ENCODE measurements at regions not wholly inside any gene's neighbourhood (a gene's known extent, or its start where the extent isn't known, plus 50 kb on each side); places are given as distances from the start of the nearest gene placed in this dataset.

DNA sequence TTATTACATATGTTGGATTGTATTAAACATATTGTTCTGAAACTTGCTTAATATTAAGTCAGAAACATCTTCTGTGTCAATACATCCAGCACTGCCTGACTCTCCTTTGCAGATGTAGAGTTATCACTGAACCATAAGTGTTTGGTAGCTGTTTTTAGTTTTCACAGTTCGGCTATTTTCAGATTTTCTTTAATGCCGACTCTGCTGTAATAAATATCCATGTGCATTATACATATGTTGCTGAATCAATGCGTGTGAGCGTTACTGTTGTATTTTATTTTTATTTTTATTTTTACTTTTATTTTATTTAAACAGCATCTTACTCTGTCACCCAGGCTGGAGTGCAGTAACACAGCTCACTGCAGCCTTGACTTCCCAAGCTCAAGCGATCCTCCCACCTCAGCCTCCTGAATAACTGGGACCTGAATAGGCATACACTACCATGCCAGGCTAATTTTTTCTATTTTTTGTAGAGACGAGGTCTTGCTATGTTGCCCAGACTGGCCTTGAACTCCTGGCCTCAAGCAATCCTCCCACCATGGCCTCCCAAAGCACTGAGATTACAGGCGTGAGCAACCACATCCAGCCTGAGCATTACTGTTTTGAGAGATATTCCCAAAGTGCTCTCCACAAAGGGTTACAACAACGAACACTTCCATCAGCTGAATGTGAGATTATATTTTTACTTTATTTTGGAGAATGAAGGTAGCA, 50.7 kb upstream of the NOCT start:
- no peak for DNase-seq

DNA sequence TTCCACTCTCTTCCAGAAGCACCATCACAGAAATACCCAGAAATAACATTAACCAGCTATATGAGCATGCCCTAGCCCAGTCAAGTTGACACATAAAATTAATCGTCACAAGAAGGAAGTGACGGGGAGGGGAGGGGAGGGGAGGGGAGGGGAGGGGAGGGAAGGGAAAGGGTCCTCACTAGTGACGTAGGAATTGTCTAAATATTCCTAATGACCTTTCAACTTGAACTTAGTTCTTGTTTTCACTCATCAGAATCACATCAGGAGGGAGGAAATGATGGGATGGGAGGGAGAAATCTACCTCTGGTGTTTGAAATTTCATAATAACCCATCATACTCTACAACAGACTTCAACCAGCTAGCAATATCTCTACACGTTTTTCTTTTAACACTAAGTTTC, 52.2 kb upstream of the NOCT start:
- DNase-seq = no peak

DNA sequence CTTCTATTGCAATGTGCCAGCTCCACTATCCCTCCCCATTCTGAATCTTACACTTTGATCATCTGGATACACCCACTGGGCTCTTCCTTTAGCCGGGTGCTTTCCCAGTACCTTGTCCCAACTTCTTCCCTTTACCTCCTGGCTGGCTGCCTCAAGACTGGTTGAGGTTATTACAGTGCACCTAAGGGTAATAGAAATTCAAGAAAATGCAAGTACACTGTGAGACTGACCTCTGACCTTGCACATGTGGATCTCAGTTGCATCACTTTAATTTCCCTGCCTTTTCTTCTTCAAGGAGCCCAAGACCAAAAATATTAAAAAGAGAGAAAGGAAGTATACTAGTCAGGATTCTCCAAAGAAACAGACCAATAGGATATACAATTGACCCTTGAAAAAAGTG, 53.9 kb upstream of the NOCT start:
- DNase-seq = no peak

DNA sequence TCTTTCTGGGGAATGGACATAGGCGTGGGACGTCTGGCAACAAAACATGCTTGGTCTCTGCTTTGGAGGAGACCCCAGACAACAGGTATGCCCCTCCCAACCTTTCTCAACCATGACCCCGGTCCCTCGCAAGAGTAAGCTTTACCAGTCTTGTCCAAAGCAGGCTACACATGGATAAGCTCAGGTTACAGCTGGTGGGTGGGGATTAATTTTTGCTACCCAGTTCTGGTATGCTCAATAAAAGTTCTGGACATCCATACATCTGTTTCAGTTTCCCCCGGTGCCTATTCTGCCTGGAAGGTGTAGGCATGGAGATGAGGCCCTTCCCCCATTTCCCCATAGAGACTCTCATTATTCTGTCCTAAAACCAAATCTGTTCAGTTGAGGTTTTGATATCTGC, 54.5 kb upstream of the NOCT start:
- no peak for DNase-seq

DNA sequence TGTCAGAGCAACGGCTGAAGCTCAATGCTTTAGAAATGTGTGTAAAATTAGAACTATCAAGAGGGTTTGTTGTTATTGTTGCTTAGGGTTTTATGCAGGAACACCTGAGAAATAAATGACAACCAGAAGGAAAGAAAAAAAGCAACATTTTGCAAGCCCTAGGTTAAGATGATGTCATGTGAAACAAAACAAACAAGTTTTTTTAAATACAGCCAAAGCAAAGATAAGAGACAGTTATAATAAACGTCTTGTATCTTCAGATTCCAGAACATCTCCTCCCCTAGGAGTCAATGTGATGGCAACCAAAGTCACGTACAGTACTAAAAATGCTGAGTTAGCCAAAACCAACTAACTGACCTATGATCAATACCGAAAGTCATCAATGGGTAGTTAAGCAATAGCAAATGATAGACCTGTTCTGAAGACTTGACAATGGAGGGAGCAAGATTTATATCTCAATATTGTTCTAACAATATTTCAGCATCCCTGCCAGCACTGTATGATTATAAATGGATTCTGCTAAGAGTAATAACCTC, 55.3 kb upstream of the NOCT start:
- no peak for DNase-seq

DNA sequence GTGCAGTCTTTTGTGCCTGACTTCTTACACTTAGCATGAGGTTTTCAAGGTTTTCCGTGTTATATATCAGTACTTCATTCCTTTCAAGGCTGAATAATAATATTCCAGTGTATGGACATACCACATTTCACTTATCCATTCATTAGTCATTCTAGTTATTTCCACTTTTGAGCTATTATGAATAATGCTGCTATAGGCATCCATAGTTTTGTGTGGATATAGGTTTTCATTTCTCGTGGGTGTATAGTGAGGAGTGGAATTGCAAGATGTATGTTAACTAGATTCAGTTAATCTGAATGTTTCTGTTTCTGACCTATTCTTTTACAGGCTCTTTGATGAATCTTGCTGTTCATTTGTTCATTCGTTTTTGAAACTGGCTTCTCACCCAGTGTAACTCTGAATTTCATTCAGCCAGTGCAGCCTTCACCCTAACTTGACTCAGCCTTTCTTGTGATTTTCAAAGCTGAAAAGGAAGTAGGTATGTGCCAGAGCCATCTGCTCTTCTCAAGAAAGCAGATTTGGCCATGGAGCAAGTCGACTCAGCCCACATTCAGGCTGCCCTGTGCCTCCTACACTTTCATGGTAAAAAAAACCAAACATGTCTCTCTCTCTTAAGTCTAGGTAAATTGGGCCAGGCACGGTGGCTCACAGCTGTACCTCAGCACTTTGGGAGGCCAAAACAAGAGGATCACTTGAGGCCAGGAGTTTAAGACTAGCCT, 56.3 kb upstream of the NOCT start:
- DNase-seq = no peak

DNA sequence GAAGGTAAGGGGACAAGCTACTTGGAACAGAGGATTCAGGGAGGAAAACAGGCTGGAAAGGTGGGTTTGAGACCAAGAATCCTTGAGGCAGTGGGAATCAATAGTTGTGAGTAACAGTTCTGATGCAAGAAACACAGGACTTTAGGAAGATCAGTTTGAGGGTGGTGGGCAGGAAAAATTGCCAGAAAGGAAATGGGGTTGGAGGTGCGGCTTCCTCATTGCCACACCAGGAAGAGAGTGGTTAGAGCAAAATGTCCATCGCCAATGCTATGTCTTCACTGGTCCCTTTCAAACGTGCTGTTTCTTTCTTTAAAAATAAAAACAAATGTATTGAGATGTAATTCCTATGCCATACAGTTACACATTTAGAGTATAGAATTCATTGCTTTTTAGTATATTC, 57.1 kb upstream of the NOCT start:
- no peak for DNase-seq

DNA sequence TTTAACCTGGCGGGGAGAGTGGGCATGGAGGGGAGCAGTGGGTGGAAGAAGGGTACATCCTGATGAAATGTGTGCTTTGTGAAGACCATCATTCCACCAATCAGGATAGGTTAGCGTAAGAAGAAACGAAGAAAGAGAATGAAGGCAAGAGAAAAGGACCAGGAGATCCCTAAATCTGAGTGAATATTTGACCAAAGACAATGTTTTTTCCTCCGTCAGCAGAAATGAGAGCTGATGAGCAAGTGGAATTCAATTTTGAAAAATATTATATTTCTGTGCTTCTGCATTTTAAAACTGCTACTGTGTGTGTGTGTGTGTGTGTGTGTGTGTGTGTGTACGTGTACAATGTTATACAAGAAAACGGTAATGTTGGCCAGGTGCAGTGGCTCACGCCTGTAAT, 58.3 kb upstream of the NOCT start:
- no peak for DNase-seq

DNA sequence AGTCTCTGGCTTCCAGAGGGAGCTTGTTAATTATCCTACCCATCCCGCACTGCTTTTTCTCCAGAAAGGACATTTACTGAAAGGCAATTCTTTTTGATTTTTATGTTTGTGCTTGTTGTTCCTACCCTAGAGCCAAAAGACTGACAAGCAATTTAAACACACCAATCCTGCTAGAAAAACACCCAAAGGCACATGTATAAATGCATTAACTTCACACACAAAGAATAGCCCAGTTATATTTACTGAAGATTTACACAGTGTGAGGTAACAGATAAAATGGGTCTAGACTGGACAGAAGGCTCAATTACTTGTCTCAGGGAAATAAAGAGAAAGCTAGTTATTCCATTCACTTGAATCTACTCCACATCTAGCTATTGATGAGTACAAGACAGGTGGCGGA, 61.2 kb upstream of the NOCT start:
- DNase-seq = no peak

DNA sequence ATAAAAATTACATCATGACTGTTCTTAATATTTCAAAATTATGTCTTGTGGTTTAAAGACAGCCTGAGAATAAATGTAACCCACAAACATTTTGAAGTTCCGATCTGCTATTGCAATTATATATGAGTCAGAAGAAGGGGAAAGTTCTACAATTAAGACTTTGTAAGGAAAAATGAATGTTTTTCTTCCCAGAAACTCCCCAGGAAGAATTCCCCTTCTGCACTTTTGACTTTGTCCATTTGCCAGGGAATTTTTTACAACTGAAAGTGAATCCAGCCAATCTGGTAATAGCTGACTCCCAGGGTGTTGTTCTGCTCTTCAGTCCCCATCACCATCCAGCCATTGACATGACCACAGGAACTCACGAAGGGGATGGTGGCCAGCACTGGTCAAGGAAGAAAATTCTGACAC, 61.6 kb upstream of the NOCT start:
- no peak for DNase-seq

DNA sequence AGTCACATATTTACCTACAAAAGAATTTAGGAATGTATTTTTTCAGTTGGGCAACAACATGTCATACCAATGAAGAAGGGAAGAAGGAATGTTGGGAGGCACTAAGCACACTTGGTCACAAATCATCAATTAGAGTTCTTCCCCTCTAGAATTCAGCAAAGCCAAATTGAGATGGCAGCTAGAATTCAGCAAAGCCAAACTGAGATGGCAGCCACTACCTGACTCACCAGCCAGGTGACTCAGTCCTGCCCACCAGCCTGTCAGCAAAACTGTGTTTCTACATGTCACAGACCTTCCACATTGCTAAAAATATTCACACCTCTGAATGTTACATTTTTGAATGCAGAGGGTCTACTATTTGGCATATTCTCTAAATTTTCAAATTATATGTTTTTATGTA, 63.2 kb upstream of the NOCT start:
- DNase-seq = no peak

DNA sequence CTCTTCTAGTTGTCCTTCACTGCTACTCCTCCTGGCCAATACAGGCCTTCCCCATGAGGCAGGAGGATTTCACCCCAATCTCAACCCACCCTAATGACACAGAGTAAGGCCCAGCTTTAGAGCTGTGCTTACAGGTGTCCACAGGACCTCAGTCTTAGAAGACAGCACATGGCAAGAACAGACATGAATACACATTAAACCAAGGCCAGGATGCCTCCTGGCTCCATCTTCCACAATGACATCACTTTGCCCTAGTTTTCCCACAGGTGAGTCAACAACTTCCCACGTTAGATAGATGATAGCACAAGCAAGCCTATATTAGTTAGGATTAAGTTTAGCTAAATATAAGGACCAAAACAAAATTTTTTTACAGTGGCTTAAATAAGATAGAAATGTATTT, 63.8 kb upstream of the NOCT start:
- no peak for DNase-seq

DNA sequence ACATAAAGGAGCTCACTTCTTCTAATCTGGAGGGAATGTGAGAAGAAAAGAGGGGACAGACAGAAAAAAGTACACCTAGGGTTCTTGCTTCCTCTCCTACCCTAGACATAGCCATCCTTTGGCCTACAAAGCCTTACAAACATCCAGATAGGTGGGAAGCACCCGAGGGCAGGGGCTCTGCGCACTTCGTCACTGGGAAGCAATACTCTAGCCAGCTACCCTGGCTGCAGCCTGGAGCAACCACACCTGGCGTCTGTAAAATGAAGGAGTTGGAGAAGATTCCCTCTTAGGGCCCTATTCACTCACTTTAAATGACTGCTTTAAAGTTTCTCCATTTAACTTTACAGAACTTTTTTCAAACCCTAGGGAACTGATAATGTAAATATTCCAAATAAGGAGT, 65.7 kb upstream of the NOCT start:
- DNase-seq = no peak

DNA sequence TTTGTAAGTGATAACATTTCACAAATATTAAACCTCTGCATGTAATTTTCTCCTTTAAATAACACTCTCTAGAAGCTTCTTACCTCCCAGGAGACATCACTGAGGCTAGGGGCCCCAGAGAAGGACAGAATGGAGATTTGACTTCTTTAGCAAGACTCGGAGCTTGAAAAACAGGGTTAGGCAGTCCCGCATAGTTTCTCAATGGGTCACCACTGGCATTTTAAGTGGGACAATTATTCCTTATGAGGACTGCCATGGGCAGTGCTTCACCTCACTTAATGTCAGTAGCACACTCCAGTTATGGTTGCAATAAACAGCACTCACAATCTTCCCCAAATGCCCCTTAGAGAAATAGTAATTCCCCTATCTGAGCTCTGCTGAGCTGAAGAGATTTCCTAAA, 66.7 kb upstream of the NOCT start:
- no peak for DNase-seq

DNA sequence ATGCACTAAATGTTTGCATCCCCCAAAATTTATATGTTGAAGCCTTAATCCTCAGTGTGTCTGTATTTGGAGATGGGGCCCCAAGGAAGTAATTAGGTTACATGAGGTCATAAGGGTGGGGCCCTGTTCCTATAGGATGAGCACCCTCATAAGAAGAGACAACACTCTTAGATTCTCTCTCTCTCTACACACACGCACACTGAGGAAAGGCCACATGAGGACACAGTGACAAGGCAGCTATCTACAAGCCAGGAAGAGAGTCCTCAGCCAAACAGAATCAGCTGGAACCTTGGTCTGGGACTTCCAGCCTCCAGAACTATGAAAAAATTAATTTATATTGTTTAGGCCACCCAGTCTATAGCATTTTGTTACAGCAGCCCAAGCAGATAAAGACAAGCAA, 69.3 kb upstream of the NOCT start:
- DNase-seq = no peak

DNA sequence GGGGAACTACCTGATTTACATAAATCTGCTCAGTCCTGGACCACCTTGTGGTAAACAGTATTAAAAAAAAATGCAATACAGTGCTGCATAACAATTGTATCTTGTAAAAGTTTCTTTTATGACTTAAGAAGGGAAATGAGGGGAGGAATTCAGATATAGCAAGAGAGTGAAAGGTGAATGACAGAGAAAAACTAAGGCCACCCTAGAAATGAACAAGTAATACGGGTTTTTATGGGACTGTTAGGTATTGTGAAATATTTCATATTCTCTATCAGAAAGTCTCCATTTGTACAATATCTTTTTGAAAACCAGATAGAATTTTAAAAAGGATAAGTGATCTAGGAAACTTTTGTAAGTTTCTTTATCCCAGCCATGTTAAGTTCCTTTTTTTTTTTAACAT, 69.7 kb upstream of the NOCT start:
- no peak for DNase-seq

DNA sequence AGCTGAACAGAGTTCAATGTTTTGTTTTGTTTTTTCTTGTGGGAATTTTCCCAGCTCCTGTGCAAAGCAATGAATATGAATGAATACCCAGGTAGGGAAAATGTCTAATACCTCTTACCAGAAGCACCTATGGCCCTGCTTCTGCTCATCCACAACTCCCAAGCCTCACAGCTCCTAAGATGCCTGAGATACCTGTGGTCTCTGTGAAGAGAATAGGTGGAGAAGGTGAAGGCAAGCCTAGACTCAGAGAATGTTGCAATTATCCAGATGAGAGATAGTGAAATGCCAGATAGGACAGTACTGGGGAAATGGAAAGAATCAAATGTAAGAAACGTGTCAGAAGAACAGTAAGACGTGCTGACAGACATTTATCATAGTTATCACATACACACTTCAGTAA, 70.2 kb upstream of the NOCT start:
- no peak for DNase-seq

DNA sequence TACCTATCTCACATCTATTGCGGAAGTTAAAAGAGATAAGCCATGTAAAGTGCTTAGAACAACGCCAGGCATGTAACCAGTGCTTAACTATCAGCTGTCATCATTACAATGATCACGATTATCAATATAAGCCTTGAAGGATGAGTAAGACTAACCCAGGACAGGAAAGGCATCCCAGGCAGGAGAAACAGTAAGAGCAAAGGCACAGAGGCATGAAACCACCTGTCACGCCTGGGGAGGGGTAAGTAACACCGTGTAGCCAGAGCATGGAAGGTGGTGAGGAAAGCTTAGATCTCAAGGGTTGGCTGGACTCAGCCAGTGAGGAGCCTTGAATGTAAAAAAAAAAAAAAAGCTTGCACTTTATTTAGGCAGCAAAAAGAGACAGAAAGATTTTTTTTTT, 71.7 kb upstream of the NOCT start:
- DNase-seq = no peak

DNA sequence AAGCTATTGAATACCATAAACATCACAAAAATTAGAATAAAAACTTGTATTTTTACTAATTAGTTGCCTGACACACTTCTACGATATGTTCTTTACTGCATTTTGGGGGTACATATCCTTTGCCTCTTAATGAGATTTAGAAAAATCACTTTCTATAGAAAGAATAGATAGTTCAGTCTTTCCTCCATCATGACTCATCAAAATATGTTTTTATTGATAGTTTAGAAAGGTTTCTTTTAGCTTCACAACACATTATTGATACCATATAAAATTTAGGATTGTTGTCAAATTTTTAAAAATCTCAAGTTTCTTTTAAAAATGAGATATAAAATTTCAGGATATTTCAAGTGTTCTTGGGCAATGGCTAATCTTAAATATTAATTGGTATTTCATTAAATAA, 74.5 kb upstream of the NOCT start:
- no peak for DNase-seq

DNA sequence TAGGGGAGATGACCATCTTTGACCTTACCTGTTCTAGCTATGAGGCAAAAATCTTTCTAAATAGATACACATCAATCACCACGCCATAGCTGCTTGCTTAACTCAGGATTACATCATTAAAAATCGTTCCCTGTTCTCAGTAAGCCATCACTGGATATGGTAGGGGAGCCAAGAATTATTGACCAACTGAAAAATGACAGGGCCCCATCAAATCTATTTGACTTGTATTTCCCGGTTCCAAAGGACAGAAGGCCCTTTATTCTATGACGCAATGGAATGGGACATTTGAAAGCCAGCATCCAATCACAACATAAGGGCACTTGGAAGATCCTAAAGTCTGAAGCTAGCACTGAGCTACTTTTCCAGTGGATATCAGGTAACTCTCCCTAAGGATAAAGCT, 75.6 kb upstream of the NOCT start:
- DNase-seq = no peak

DNA sequence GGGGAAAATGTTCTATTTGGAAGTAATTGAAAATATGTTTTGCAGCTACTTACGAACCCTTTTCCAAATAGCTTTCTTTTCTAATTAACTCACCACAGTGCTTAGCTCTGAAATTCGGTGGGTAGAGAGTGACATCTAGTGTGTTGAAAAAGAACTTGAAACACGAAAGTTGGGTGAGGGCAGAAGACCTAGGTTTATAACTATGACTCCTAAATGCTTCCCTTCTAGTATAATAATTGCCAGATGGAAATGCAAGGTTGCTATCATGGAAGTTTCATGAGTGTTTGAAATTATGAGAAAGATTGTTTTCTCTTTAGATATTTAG, 77.3 kb upstream of the NOCT start:
- no peak for DNase-seq

DNA sequence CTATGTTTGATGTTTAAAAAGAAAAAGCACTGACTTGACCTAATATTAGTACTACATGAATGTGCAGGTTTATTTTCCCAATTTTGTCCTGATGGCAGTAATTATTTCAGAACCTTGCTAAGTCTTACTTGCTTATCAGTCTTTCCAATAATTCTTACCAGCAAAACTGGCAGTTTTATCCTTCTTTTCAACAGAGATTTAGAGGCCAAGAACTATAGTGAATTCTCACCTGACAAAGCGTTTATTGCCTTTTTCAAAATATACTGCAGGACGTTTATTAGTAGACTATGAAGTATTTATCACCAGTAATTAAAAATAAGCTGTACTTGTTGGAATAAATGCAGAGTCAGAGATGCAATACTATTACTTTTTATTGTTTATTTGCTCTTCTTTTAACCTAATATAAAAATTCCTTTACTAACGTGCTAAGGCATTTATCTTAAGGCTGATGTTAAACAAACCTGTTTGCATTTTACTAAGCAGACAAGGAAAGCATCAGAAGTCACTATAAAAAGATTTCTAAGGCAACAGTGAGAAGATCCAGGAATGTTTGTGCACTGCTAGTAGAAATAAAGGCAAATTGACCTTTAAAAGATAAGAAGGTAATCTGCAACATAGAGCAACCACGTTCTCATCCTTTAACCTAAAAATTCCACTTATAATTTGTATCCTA, 80.3 kb upstream of the NOCT start:
- no peak for DNase-seq

DNA sequence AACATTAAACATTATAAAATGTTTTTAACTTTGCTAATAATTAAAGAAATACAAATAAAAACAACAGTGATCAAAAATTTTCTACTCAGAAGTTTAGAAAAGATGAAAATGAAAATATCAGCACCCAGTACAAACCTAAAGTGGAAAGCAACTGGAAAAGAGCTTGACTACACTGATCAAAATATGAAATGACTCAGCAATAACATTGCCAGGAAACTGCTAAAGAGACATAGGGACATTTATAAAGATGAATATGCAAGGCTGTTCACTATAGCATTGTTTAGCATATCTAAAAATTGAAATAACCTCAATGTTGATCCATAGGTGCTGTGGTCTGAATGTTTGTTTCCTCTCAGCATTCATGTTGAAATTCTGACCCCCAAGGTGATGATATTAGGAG, 88.5 kb upstream of the NOCT start:
- DNase-seq = no peak

DNA sequence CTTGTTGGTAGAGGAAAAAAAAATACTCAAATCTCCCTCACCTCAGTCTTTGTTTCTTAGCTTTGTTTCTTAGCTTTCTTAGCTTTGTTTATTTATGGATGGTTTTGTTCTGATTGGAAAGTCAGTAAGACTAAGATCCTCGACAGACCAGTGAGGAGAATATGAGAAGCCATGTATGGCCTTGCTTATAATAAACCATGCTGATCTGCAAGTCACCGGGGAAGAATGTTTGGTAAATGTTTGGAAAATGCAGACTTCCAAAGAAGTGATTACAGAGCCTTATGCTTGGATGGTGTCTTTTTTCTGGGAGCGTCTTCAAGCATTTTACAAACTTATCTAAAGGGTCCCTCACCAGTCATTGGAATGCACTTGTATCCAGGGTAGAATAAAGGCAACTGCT, 90.1 kb upstream of the NOCT start:
- no peak for DNase-seq
